H1 (cell line): ENCODE measurements at regions not wholly inside any gene's neighbourhood (a gene's known extent, or its start where the extent isn't known, plus 50 kb on each side); places are given as distances from the start of the nearest gene placed in this dataset.

Experiments used
- CTCF ChIA-PET: fragments of 300-600 bp; sonication (Branson Sonifier 250); formaldehyde crosslinking; loops from one replicate; lab custom pipeline; 2021; ENCODE audit not compliant: partially characterized antibody; lab: Charles Lee
- POLR2A ChIA-PET: fragments of 300-600 bp; sonication (Branson Sonifier 250); formaldehyde crosslinking; loops from one replicate; lab custom pipeline; 2021; ENCODE audit warnings: inconsistent platforms; ENCODE audit not compliant: partially characterized antibody; lab: Charles Lee
- DNase-seq, 2 experiments: peaks; one replicate each; pipeline versions ENCODE4 v3.0.0 to v3.0.0-alpha.2; 2010 to 2022; ENCODE audit warnings: low spot score in 2 of 2, low read depth in 1 of 2, mixed read lengths in 1 of 2
- FAIRE-seq: peaks from 2 replicates; lab custom pipeline; 2011; peaks lifted over from hg19 to GRCh38; lab: Jason Lieb, UNC
- H2AFZ ChIP-seq: 2 replicates; pipeline ENCODE4 v1.8.1; 2012; ENCODE audit warnings: low read length, inconsistent platforms
- H2AK5ac ChIP-seq: 2 replicates; pipeline ENCODE4 v1.6.1; 2013; ENCODE audit warnings: low read depth, low read length
- H2BK120ac ChIP-seq: replicated peaks from 2 replicates; pipeline ENCODE3; 2013; ENCODE audit warnings: low read depth, low read length, inconsistent platforms
- H2BK12ac ChIP-seq: 2 replicates; pipeline ENCODE4 v1.6.1; 2013; ENCODE audit warnings: low read depth, low read length
- H2BK15ac ChIP-seq: 2 replicates; pipeline ENCODE4 v1.6.1; 2013; ENCODE audit warnings: low read length
- H2BK20ac ChIP-seq: 2 replicates; pipeline ENCODE4 v1.6.1; 2013; ENCODE audit warnings: low read length
- H2BK5ac ChIP-seq: 2 replicates; pipeline ENCODE4 v1.6.1; 2013; ENCODE audit warnings: low read depth, low read length
- H3K14ac ChIP-seq: 2 replicates; pipeline ENCODE4 v1.6.1; 2013; ENCODE audit warnings: inconsistent platforms; ENCODE audit not compliant: insufficient read length
- H3K18ac ChIP-seq: 2 replicates; pipeline ENCODE4 v1.6.1; 2013; ENCODE audit warnings: low read length; ENCODE audit errors: extremely low read depth
- H3K23ac ChIP-seq: 2 replicates; pipeline ENCODE4 v1.6.1; 2013; ENCODE audit warnings: inconsistent platforms; ENCODE audit not compliant: insufficient read length
- H3K23me2 ChIP-seq: 2 replicates; pipeline ENCODE4 v1.6.1; 2013; ENCODE audit warnings: low read depth, low read length
- H3K27ac ChIP-seq: 2 replicates; pipeline ENCODE4 v1.6.1; 2011; ENCODE audit warnings: low read depth, low read length, inconsistent platforms
- H3K27me3 ChIP-seq, 4 experiments: replicated peaks in 1 of 4; 1 replicate in 1 of 4; 2 replicates in 3 of 4; pipeline versions ENCODE4 v1.6.1 to v1.8.1; 2011 to 2013; ENCODE audit warnings: low read length in 3 of 4, mild to moderate bottlenecking in 3 of 4, inconsistent platforms in 2 of 4, mixed read lengths in 2 of 4, moderate library complexity in 1 of 4; ENCODE audit not compliant: control insufficient read depth in 3 of 4, insufficient read depth in 3 of 4; ENCODE audit errors: extremely low read depth in 1 of 4
- H3K36me3 ChIP-seq, 4 experiments: 2 replicates each; pipeline versions ENCODE4 v1.6.1 to v1.8.1; 2011 to 2013; ENCODE audit warnings: mild to moderate bottlenecking in 4 of 4, low read length in 3 of 4, moderate library complexity in 2 of 4, control low read depth in 1 of 4, inconsistent platforms in 1 of 4; ENCODE audit not compliant: insufficient read depth in 4 of 4, control insufficient read depth in 2 of 4
- H3K4ac ChIP-seq: replicated peaks from 2 replicates; pipeline ENCODE3; 2013; ENCODE audit warnings: low read length, low read depth, mixed read lengths, inconsistent platforms; ENCODE audit not compliant: insufficient read length
- H3K4me1 ChIP-seq, 4 experiments: replicated peaks in 1 of 4; 1 replicate in 1 of 4; 2 replicates in 3 of 4; pipeline versions ENCODE4 v1.6.1 to v1.8.1; 2011 to 2013; ENCODE audit warnings: low read length in 3 of 4, inconsistent platforms in 2 of 4, mixed read lengths in 1 of 4; ENCODE audit not compliant: insufficient read depth in 4 of 4, control insufficient read depth in 3 of 4
- H3K4me2 ChIP-seq, 2 experiments: 2 replicates each; pipeline versions ENCODE4 v1.6.1 to v1.8.1; 2011 to 2013; ENCODE audit warnings: low read depth in 2 of 2, low read length in 2 of 2, control low read depth in 1 of 2, inconsistent platforms in 1 of 2, mild to moderate bottlenecking in 1 of 2; ENCODE audit not compliant: insufficient read depth in 1 of 2
- H3K4me3 ChIP-seq, 4 experiments: fragments of 200-600, 300-600 bp in 1 of 4; sonication (generic), shearing (Covaris generic), sonication (Bioruptor Twin) in 1 of 4; 2 replicates each; pipeline versions ENCODE4 v1.5.1 to v1.8.1; 2011 to 2016; ENCODE audit warnings: low read length in 4 of 4, low read depth in 3 of 4, control low read depth in 2 of 4, inconsistent platforms in 2 of 4, mild to moderate bottlenecking in 2 of 4, mixed read lengths in 1 of 4, moderate library complexity in 1 of 4; ENCODE audit not compliant: insufficient read depth in 2 of 4; ENCODE audit errors: extremely low read depth in 1 of 4
- H3K56ac ChIP-seq: replicated peaks from 2 replicates; pipeline ENCODE3; 2013; ENCODE audit warnings: low read depth, mild to moderate bottlenecking, mixed read lengths, low read length, inconsistent platforms; ENCODE audit not compliant: insufficient read length
- H3K79me1 ChIP-seq: 2 replicates; pipeline ENCODE4 v1.6.1; 2013; ENCODE audit warnings: low read depth, low read length, control low read depth
- H3K79me2 ChIP-seq, 2 experiments: 2 replicates each; pipeline versions ENCODE4 v1.6.1 to v1.8.1; 2012 to 2013; ENCODE audit warnings: low read length in 2 of 2, mild to moderate bottlenecking in 2 of 2, inconsistent platforms in 1 of 2; ENCODE audit not compliant: insufficient read depth in 2 of 2, control insufficient read depth in 1 of 2
- H3K9ac ChIP-seq, 4 experiments: replicated peaks in 1 of 4; 1 replicate in 1 of 4; 2 replicates in 3 of 4; pipeline versions ENCODE4 v1.6.1 to v1.8.1; 2011 to 2013; ENCODE audit warnings: low read depth in 3 of 4, low read length in 3 of 4, control low read depth in 2 of 4, mild to moderate bottlenecking in 2 of 4, moderate library complexity in 2 of 4, inconsistent platforms in 1 of 4; ENCODE audit errors: extremely low read depth in 1 of 4
- H3K9me3 ChIP-seq, 2 experiments: 2 replicates each; pipeline versions ENCODE4 v1.6.1 to v1.8.1; 2012 to 2013; ENCODE audit warnings: mild to moderate bottlenecking in 2 of 2, moderate library complexity in 2 of 2, control low read depth in 1 of 2, inconsistent platforms in 1 of 2, low read depth in 1 of 2, low read length in 1 of 2, mixed read lengths in 1 of 2; ENCODE audit not compliant: insufficient read depth in 2 of 2
- H4K20me1 ChIP-seq, 2 experiments: replicated peaks in 1 of 2; 2 replicates each; pipeline versions ENCODE3 to v1.8.1; 2011 to 2013; ENCODE audit warnings: inconsistent platforms in 2 of 2, low read length in 2 of 2, mild to moderate bottlenecking in 1 of 2; ENCODE audit not compliant: insufficient read depth in 2 of 2, control insufficient read depth in 1 of 2
- H4K5ac ChIP-seq: 2 replicates; pipeline ENCODE4 v1.6.1; 2013; ENCODE audit warnings: low read length, low read depth, mixed read lengths, inconsistent platforms; ENCODE audit not compliant: insufficient read length
- H4K8ac ChIP-seq: 2 replicates; pipeline ENCODE4 v1.8.0; 2013; ENCODE audit warnings: mild to moderate bottlenecking, moderate library complexity, low read length, inconsistent platforms; ENCODE audit not compliant: insufficient read depth; ENCODE audit errors: extremely low read depth
- H4K91ac ChIP-seq: replicated peaks from 2 replicates; pipeline ENCODE3; 2013; ENCODE audit warnings: low read length, mixed read lengths, inconsistent platforms; ENCODE audit not compliant: insufficient read length
- GTF2F1 ChIP-seq: IDR thresholded peaks from 2 replicates; pipeline ENCODE4 v1.6.1; 2012; ENCODE audit warnings: low read depth, low read length, improper control_type of control experiment, borderline replicate concordance
- KDM1A ChIP-seq: fragments of 200-600, 300-600 bp; sonication (generic); IDR thresholded peaks from 2 replicates; pipeline ENCODE4 v1.7.1; 2016; ENCODE audit warnings: mild to moderate bottlenecking, low read length, borderline replicate concordance
- WGBS, 2 experiments: shearing (Covaris generic) in 1 of 2; methylation state at CpG; one replicate each; pipeline versions ENCODE4 v1.1.6 to v1.1.7; 2013 to 2015; ENCODE audit warnings: low lambda C conversion rate in 2 of 2, mixed read lengths in 2 of 2, inconsistent platforms in 1 of 2, low coverage in 1 of 2, missing lambda C conversion rate in 1 of 2; ENCODE audit not compliant: insufficient replicate concordance in 2 of 2, insufficient coverage in 1 of 2, insufficient read length in 1 of 2; ENCODE audit errors: extremely low coverage in 1 of 2, missing lambda C conversion rate in 1 of 2; 5-methylcytosine and 5-hydroxymethylcytosine counted together

- Histone ChIP-seq H2BK15ac (no peak overlapping the region), H3K9me3 (no peaks in the 10 kb centered on the region), H2BK12ac (no peak overlapping the region), H3K23me2 (no peaks in the 10 kb centered on the region), H3K23ac (no peak overlapping the region), H2BK120ac (no peak overlapping the region), H3K14ac (no peak overlapping the region), H2AK5ac (no peak overlapping the region), H2AFZ (no peak overlapping the region), H2BK20ac (no peak overlapping the region), H4K20me1 (no peaks in the 10 kb centered on the region), H3K4me2 (no peak overlapping the region), H4K5ac (no peak overlapping the region), H3K36me3 (no peaks in the 10 kb centered on the region), H3K18ac (no peak overlapping the region), H2BK5ac (no peak overlapping the region), H4K8ac (no peak overlapping the region), H3K79me2 (no peaks in the 10 kb centered on the region), H3K27me3 (no peaks in the 10 kb centered on the region), H3K4ac (no peak overlapping the region), H3K4me1 (no peaks in the 10 kb centered on the region), H3K56ac (no peak overlapping the region), H3K27ac (no peak overlapping the region), H3K9ac (no peak overlapping the region)
- FAIRE-seq (no peak), DNase-seq (no peak)
- CTCF ChIA-PET, result interaction anchor here (0.7 kb wide), 1 partner anchor 10 kb away, joined by 3 read pairs; no protein-coding TSS in a partner anchor
- 88% methylated on average over 4 of the region's 4 CpGs; no CpG with 5 or more reads in 1 of the 2 experiments for WGBS, 2 experiments
- TF ChIP-seq GTF2F1 (no peak), KDM1A (no peak)
- TF ChIP-seq, all 59 proteins: peak for 0
- H3K4me3 ChIP-seq, result no peak overlapping the region
- no peak overlapping the region for H4K91ac ChIP-seq
- POLR2A ChIA-PET, result no interaction called here
- no peaks in the 10 kb centered on the region for H3K79me1 ChIP-seq
These were observed 166.0 kb upstream of the ARX start for GRCh38 chrX:25181775-25182174.
